ENCODE measurements at regions not wholly inside any gene's neighbourhood (a gene's known extent, or its start where the extent isn't known, plus 50 kb on each side); places are given as distances from the start of the nearest gene placed in this dataset.

GRCh38 chr2:8628179-8628865, 53.5 kb upstream of the ID2 start:
- no peak for FAIRE-seq

DNA sequence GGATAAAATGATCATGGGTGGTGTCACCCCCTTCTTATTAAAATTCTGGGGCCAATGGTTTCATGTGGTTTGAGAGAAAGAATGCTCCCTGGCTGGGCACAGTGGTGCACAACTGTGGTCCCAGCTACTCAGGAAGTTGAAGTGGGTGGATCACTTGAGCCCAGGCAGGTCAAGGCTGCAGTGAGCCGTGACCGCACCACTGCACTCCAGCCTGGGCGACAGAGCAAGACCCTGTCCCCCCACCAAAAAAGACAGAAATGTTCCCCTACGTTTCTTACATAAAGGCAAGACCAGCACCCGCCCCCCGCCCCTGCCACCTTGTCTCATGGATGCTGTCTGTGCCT, 53.0 kb upstream of the ID2 start:
- FAIRE-seq, result no peak

GRCh38 chr2:8629402-8629801, 52.5 kb upstream of the ID2 start:
- FAIRE-seq, result no peak

GRCh38 chr2:8630676-8631464, 51.0 kb upstream of the ID2 start:
- FAIRE-seq, result no peak

GRCh38 chr2:8631465-8632005, 50.3 kb upstream of the ID2 start:
- no peak for FAIRE-seq
